Activated naive CD4-positive, alpha-beta T cell treated with anti-CD3 and anti-CD28 coated beads, Interleukin-2, amount 10 ng/mL, durations not matched to agents 7 days and 5 days (primary cell): ENCODE measurements at regions not wholly inside any gene's neighbourhood (a gene's known extent, or its start where the extent isn't known, plus 50 kb on each side); places are given as distances from the start of the nearest gene placed in this dataset.

ENCODE experiments used
- CTCF ChIA-PET: fragments of 350-600 bp; sonication (Branson Sonifier 250); formaldehyde crosslinking; loops from one replicate; lab custom pipeline; 2021; ENCODE audit warnings: antibody characterized with exemption; lab: Charles Lee
- DNase-seq: peaks from one replicate; pipeline ENCODE4 v3.0.0-alpha.2; 2020
- H3K27ac Mint-ChIP-seq: one replicate; pipeline ENCODE4 v1.8.0; 2021; ENCODE audit warnings: mild to moderate bottlenecking, moderate library complexity, mixed read lengths
- H3K27me3 Mint-ChIP-seq: one replicate; pipeline ENCODE4 v1.8.0; 2021; ENCODE audit warnings: mild to moderate bottlenecking, mixed read lengths
- H3K36me3 Mint-ChIP-seq: one replicate; pipeline ENCODE4 v1.8.0; 2021; ENCODE audit warnings: mixed read lengths
- H3K4me1 Mint-ChIP-seq: one replicate; pipeline ENCODE4 v1.8.0; 2021; ENCODE audit warnings: mixed read lengths
- H3K4me3 Mint-ChIP-seq: one replicate; pipeline ENCODE4 v1.8.0; 2021; ENCODE audit warnings: mild to moderate bottlenecking, moderate library complexity, mixed read lengths
- H3K9me3 Mint-ChIP-seq: one replicate; pipeline ENCODE4 v1.8.0; 2021; ENCODE audit warnings: mixed read lengths

- Mint-ChIP-seq H3K4me3 (no peak overlapping the region), H3K27me3 (no peaks in the 10 kb centered on the region), H3K36me3 (no peaks in the 10 kb centered on the region), H3K4me1 (no peaks in the 10 kb centered on the region), H3K9me3 (peaks cover 1% of the 10 kb centered on the region), H3K27ac (no peak overlapping the region)
- DNase-seq: no peak
- CTCF ChIA-PET: no interaction called here
Observed at GRCh38 chr6:54633601-54634000, 213.0 kb upstream of the FAM83B start.

DNA sequence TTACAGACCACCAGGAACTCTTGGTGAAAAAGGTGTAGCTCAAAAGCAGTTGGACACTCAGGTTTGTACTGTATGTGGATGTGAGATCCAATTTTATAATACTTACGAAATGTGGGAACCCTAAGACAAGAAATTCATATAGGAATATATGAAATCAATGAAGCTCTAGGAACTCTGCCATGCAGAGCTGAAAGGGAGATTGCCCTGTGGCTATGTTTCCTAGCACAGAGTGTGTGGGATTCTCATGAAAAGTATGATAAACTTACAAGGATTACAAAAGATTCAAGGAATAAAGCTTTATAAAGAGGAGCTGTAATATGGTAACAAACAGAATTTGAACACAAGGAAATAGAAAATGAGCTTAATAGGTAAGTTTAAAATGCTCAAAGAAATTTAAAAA, 205.7 kb upstream of the FAM83B start:
- DNase-seq: no peak
- Mint-ChIP-seq H3K27me3 (no peaks in the 10 kb centered on the region), H3K4me1 (no peaks in the 10 kb centered on the region), H3K36me3 (no peaks in the 10 kb centered on the region), H3K4me3 (no peak overlapping the region), H3K9me3 (peaks cover 1% of the 10 kb centered on the region), H3K27ac (no peak overlapping the region)
- CTCF ChIA-PET: no interaction called here

DNA sequence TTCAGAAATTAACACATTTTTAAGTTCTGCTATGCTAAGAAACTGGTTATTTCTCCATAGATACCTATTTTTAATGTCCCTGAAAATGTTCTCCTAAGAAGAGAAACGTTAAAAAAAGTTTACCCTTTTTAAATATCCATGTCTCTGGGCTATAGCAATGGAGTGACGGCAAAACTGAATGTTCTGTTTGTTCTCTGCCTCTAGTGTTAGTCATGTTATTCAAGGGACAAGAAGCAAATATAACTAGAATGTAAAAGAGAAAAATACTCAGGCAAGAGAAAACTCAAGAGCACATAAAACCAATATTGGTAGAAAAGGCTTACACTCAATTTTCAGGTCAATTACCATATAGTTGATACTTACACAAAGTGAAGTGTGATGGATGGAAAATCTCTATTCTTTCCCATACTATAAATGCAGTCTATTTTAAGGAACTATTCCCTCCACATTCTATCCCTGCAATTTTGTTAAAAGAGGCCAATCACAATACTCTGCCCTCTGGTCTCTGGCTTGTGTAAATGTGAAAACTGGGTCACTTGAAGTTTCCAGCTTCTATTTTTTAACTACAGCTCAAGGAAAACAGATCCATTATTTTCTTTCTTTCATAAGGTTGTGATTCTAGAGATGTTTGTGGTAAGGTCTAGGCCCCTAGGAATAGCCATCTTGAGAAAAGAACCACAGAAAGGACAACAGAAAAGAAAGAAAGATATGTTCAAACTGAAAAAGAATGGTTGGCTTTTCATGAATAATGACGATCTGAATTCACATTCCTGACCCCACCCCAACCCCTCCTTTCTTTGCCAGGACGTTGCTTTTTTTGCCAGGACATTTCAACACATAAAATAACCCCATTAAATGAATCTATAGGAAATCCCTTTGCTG, 200.3 kb upstream of the FAM83B start:
- Mint-ChIP-seq H3K9me3 (no peaks in the 10 kb centered on the region), H3K36me3 (no peaks in the 10 kb centered on the region), H3K27me3 (no peaks in the 10 kb centered on the region), H3K4me1 (no peaks in the 10 kb centered on the region), H3K4me3 (no peak overlapping the region), H3K27ac (no peak overlapping the region)
- CTCF ChIA-PET: no interaction called here
- DNase-seq: no peak

DNA sequence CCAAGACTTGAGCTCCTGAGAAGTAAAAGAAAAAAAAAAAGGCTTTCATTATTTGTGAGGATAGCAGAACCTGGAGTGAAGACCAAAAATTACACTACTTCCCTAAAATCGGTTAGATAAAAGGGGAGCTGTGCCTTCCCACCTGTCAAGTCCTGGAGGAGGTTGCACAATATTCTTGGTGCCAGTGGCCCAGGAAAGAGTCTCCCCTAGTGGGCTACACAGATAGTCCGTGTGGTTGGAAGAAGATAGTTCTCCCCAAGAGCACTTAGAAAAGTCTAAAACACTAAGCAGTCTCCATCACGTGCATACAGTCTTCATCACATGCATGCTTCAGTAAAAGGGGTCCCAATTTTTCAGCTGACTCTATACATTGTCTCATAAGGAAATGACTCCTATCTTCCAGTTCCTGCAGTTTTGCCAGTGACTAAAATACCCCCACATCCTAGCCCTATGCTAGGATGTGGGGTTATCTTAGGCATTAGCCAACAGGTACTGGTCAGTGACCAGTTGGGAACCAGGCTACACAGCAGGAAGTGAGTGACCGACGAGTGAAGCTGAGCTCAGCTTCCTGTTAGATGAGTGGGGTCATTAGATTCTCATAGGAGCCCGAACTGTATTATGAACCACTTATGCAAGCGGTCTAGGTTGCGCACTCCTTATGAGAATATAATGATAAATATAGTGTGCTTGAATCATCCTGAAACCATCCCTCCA, 199.5 kb upstream of the FAM83B start:
- H3K27me3 Mint-ChIP-seq: no peaks in the 10 kb centered on the region
- H3K27ac Mint-ChIP-seq: no peak overlapping the region
- H3K4me1 Mint-ChIP-seq: no peaks in the 10 kb centered on the region
- no peaks in the 10 kb centered on the region for H3K9me3 Mint-ChIP-seq
- H3K36me3 Mint-ChIP-seq: no peaks in the 10 kb centered on the region
- no peak overlapping the region for H3K4me3 Mint-ChIP-seq
- DNase-seq: no peak
- CTCF ChIA-PET: no interaction called here

DNA sequence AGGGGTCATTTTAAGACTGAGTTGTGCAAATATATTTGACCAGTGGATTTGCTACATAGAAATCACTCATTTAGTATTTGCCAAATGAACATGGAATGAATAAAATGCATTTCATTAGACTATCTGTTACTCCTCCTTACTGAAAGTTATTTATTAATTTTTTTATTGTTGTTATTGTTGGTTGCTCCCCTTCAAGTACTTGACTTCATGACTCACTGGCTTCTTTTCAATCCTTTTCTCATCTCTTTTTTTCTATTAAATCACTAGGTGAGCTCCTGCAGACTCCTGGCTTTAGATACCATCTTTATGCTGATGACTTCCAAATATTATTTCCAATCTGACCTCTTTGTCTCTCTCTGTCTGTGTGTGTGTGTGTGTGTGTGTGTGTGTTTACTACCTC, 192.2 kb upstream of the FAM83B start:
- DNase-seq: no peak
- H3K9me3 Mint-ChIP-seq: peaks cover 2% of the 10 kb centered on the region
- H3K4me1 Mint-ChIP-seq: no peaks in the 10 kb centered on the region
- H3K4me3 Mint-ChIP-seq: no peak overlapping the region
- no peaks in the 10 kb centered on the region for H3K36me3 Mint-ChIP-seq
- CTCF ChIA-PET: no interaction called here
- no peak overlapping the region for H3K27ac Mint-ChIP-seq
- no peaks in the 10 kb centered on the region for H3K27me3 Mint-ChIP-seq

DNA sequence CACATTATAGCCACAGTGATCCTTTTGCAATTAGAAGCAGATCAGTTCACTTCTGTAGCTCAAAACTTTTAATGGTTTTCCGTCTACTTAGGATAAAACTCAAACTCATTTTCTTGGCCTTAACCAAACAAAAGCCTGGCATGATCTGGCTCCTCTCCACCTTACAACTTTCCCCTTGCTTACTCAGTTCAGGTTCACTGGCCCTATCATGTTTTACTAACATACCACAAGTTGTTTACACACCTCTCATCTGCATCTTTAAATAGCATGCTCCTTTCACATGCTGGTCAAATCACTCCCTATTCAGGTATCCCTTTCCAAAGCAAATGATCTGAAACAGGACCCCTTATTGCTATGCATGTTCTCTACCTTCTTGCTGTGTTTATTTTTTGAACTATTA, 191.4 kb upstream of the FAM83B start:
- Mint-ChIP-seq H3K27ac (no peak overlapping the region), H3K9me3 (peaks cover 2% of the 10 kb centered on the region), H3K36me3 (no peaks in the 10 kb centered on the region), H3K4me3 (no peak overlapping the region), H3K27me3 (no peaks in the 10 kb centered on the region), H3K4me1 (no peaks in the 10 kb centered on the region)
- CTCF ChIA-PET: no interaction called here
- no peak for DNase-seq

DNA sequence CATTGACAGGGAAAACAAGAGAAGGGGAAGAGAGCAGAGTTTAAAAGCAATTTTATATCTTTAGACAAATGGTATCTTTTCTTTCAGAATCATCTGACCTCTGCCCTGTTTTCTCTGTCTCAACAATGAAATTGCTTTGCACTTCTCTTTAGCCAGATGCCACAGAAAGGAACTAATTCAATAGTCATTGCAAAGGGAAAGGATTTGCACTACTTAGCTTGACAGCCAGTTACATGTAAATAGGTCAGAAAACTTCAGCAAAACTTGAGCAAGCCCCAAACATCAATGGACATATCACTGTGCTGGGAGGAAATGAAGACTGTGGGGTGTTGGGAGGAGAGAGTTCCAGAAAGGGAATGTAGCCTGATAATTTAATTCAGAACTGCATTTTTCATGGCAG, 181.3 kb upstream of the FAM83B start:
- H3K27ac Mint-ChIP-seq: no peak overlapping the region
- H3K27me3 Mint-ChIP-seq: no peaks in the 10 kb centered on the region
- H3K4me1 Mint-ChIP-seq: no peaks in the 10 kb centered on the region
- no peak overlapping the region for H3K4me3 Mint-ChIP-seq
- H3K36me3 Mint-ChIP-seq: no peaks in the 10 kb centered on the region
- peaks cover 9% of the 10 kb centered on the region for H3K9me3 Mint-ChIP-seq
- DNase-seq: no peak
- CTCF ChIA-PET: no interaction called here

DNA sequence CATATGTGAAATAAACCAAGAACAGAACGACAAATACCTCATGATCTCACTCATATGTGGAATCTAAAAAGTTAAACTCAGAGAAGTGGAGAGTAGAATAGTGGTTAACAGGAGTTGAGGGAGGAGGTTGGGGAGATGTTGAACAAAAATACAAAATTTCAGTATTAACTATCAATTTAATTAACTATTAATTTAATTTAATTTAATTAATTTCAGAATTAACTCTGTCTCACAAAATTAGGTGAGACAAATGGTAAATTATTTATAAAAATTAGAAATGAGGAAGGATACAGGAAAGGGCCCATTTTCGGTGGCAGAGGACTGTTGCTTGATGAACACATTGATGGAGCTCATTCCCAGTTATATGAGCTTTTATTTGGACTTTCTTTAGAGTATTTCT, 166.0 kb upstream of the FAM83B start:
- Mint-ChIP-seq H3K9me3 (no peaks in the 10 kb centered on the region), H3K27ac (no peak overlapping the region), H3K27me3 (no peaks in the 10 kb centered on the region), H3K4me3 (no peak overlapping the region), H3K36me3 (no peaks in the 10 kb centered on the region), H3K4me1 (no peaks in the 10 kb centered on the region)
- CTCF ChIA-PET: no interaction called here
- DNase-seq: no peak

DNA sequence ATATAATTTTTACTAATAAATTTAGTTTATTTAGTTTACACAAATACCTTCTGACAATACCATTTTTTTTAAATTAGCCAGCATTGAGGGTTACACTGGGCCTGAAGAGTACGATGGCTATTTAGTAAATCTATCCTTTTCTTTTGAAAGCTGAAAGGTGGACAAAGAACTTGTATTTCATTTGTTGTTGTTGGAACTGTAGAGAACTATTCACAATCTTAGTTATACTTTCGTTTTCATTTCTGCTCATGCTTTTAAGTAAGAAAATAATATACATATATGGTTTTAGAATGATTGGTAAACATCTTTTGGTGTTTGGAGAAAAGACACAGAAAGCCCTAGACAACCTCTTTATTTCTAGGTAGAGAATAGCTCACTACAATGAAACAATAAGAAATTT, 165.3 kb upstream of the FAM83B start:
- no peaks in the 10 kb centered on the region for H3K9me3 Mint-ChIP-seq
- H3K36me3 Mint-ChIP-seq: no peaks in the 10 kb centered on the region
- no peaks in the 10 kb centered on the region for H3K4me1 Mint-ChIP-seq
- CTCF ChIA-PET: no interaction called here
- H3K27me3 Mint-ChIP-seq: no peaks in the 10 kb centered on the region
- DNase-seq: no peak
- H3K4me3 Mint-ChIP-seq: no peak overlapping the region
- H3K27ac Mint-ChIP-seq: no peak overlapping the region

- CTCF ChIA-PET: no interaction called here
- Mint-ChIP-seq H3K4me1 (no peaks in the 10 kb centered on the region), H3K9me3 (no peaks in the 10 kb centered on the region)
Observed at GRCh38 chr6:54681987-54682386, 164.6 kb upstream of the FAM83B start.

GRCh38 chr6:54689620-54690019, 157.0 kb upstream of the FAM83B start:
- Mint-ChIP-seq H3K4me3 (no peak overlapping the region), H3K27me3 (no peaks in the 10 kb centered on the region), H3K27ac (no peak overlapping the region), H3K36me3 (no peaks in the 10 kb centered on the region), H3K9me3 (peaks cover 2% of the 10 kb centered on the region), H3K4me1 (no peaks in the 10 kb centered on the region)
- CTCF ChIA-PET: no interaction called here
- no peak for DNase-seq

More at GRCh38 chr6:54681987-54682386, 164.6 kb upstream of the FAM83B start:
- DNase-seq: no peak
- Mint-ChIP-seq H3K27ac (no peak overlapping the region), H3K27me3 (no peaks in the 10 kb centered on the region), H3K4me3 (no peak overlapping the region), H3K36me3 (no peaks in the 10 kb centered on the region)

DNA sequence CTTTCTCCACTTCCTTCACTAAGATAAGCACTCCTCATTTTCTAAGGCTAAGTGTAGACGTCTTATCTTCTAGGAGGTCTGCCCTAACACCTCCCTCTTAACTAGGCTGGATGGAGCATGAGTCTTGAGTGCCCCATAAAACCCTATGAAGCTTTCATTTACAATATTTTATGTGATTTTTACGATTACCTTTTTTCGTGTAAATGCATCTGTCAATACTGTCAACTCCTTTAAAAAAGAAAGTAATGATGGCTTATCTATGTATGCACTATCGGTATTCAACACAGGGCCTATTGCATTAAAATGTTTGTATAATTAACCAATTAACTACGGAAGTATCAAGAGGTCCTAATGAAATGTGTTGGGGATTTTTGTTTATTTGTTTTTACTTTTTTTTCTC, 156.0 kb upstream of the FAM83B start:
- Mint-ChIP-seq H3K4me1 (no peaks in the 10 kb centered on the region), H3K9me3 (peaks cover 2% of the 10 kb centered on the region), H3K36me3 (no peaks in the 10 kb centered on the region), H3K4me3 (no peak overlapping the region), H3K27ac (no peak overlapping the region), H3K27me3 (no peaks in the 10 kb centered on the region)
- CTCF ChIA-PET: no interaction called here
- DNase-seq: no peak

- CTCF ChIA-PET: interaction anchor here (1.1 kb wide), 1 partner anchor 23 kb away, joined by 3 read pairs; no protein-coding TSS in a partner anchor
- H3K4me3 Mint-ChIP-seq: no peak overlapping the region
- DNase-seq: no peak
- H3K27me3 Mint-ChIP-seq: no peaks in the 10 kb centered on the region
- H3K36me3 Mint-ChIP-seq: no peaks in the 10 kb centered on the region
- no peak overlapping the region for H3K27ac Mint-ChIP-seq
- peaks cover 4% of the 10 kb centered on the region for H3K9me3 Mint-ChIP-seq
- no peaks in the 10 kb centered on the region for H3K4me1 Mint-ChIP-seq
Observed at GRCh38 chr6:54694928-54695532, 151.5 kb upstream of the FAM83B start.

DNA sequence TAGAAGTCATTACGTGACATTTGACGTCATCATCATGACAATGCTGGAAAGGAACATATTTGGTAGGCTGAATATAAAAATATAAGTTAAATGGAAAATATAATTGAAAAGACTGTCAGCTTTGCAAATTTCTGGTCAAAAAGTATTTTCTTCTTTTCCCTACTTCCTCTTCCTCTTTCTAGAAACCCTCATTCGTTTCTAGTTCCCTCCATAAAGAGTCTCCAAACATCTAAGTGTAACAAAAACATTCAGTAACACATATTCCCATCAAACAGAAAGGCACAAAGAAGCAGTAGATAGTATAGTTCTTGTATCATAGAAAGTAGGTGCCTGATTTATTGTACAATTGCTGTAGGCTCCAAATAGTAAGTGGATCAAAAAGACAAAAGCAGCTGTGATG, 150.8 kb upstream of the FAM83B start:
- no peaks in the 10 kb centered on the region for H3K4me1 Mint-ChIP-seq
- no peaks in the 10 kb centered on the region for H3K27me3 Mint-ChIP-seq
- CTCF ChIA-PET: no interaction called here
- DNase-seq: no peak
- no peak overlapping the region for H3K27ac Mint-ChIP-seq
- H3K36me3 Mint-ChIP-seq: no peaks in the 10 kb centered on the region
- peaks cover 4% of the 10 kb centered on the region for H3K9me3 Mint-ChIP-seq
- H3K4me3 Mint-ChIP-seq: no peak overlapping the region
